NCI-H2171 treated with DMSO at 0.1 percent for 48 hours (cell line): ENCODE measurements at regions not wholly inside any gene's neighbourhood (a gene's known extent, or its start where the extent isn't known, plus 50 kb on each side); places are given as distances from the start of the nearest gene placed in this dataset.
"Not testable (repeated sequence)": the region's sequence is repeated elsewhere in the genome, so short reads cannot be mapped to it uniquely, and the experiment has no call there.

Experiments used
- DNase-seq: peaks from one replicate; lab custom pipeline; 2025; lab: John Stamatoyannopoulos, UW

- DNase-seq: no peak
Observed at GRCh38 chr7:41466760-41467384, 236.0 kb downstream of the INHBA start.

GRCh38 chr7:41465571-41465970 is 237.3 kb downstream of the INHBA start:
- no peak for DNase-seq

GRCh38 chr7:41463770-41464470 is 239.0 kb downstream of the INHBA start:
- DNase-seq: no peak

- no peak for DNase-seq
Observed at GRCh38 chr7:41459623-41460261, 243.1 kb downstream of the INHBA start.

GRCh38 chr7:41459183-41459582 is 243.7 kb downstream of the INHBA start:
- DNase-seq: no peak

GRCh38 chr7:41457832-41458437 is 245.0 kb downstream of the INHBA start:
- no peak for DNase-seq

GRCh38 chr7:41451826-41452225 is 251.1 kb downstream of the INHBA start:
- DNase-seq: no peak

- DNase-seq: no peak
Observed at GRCh38 chr7:41449694-41450093, 253.2 kb downstream of the INHBA start.

GRCh38 chr7:41449286-41449685 is 253.6 kb downstream of the INHBA start:
- no peak for DNase-seq

GRCh38 chr7:41448104-41448503 is 254.8 kb downstream of the INHBA start:
- no peak for DNase-seq

- no peak for DNase-seq
Observed at GRCh38 chr7:41447450-41448042, 255.3 kb downstream of the INHBA start.

GRCh38 chr7:41446606-41447449 is 256.1 kb downstream of the INHBA start:
- DNase-seq: no peak

GRCh38 chr7:41445946-41446345 is 256.9 kb downstream of the INHBA start:
- DNase-seq: no peak

GRCh38 chr7:41445432-41445831 is 257.5 kb downstream of the INHBA start:
- DNase-seq: no peak

- DNase-seq: no peak
Observed at GRCh38 chr7:41439515-41439879, 263.4 kb downstream of the INHBA start.

- DNase-seq: no peak
Observed at GRCh38 chr7:41438705-41439514, 264.0 kb downstream of the INHBA start.

- DNase-seq: no peak
Observed at GRCh38 chr7:41437257-41438196, 265.4 kb downstream of the INHBA start.

- no peak for DNase-seq
Observed at GRCh38 chr7:41436139-41436538, 266.8 kb downstream of the INHBA start.

GRCh38 chr7:41435020-41435419 is 267.9 kb downstream of the INHBA start:
- not testable (repeated sequence) for DNase-seq

- no peak for DNase-seq
Observed at GRCh38 chr7:41431671-41432070, 271.2 kb downstream of the INHBA start.
